MM.1S (cell line): ENCODE measurements at regions not wholly inside any gene's neighbourhood (a gene's known extent, or its start where the extent isn't known, plus 50 kb on each side); places are given as distances from the start of the nearest gene placed in this dataset.

Experiments used
- DNase-seq: peaks from one replicate; pipeline ENCODE4 v3.0.0-alpha.2; 2015
- H2AFZ ChIP-seq: fragments of 300-600 bp; sonication (generic); 2 replicates; pipeline ENCODE4 v1.6.0; 2016; ENCODE audit warnings: antibody characterized with exemption, low read length
- H3F3A ChIP-seq: fragments of 300-600 bp; sonication (generic); 2 replicates; pipeline ENCODE4 v1.6.1; 2016; ENCODE audit warnings: mild to moderate bottlenecking, antibody characterized with exemption, low read length, moderate library complexity, mixed read lengths; ENCODE audit not compliant: insufficient read depth
- H3K27ac ChIP-seq: fragments of 300-600 bp; sonication (generic); 2 replicates; pipeline ENCODE4 v1.5.1; 2016; ENCODE audit warnings: mild to moderate bottlenecking, low read length
- H3K27me3 ChIP-seq: fragments of 300-600 bp; sonication (generic); replicated peaks from 2 replicates; pipeline ENCODE4 v1.6.0; 2016; ENCODE audit warnings: low read length; ENCODE audit not compliant: insufficient read depth
- H3K36me3 ChIP-seq: fragments of 300-600 bp; sonication (generic); replicated peaks from 2 replicates; pipeline ENCODE4 v1.6.1; 2016; ENCODE audit warnings: mild to moderate bottlenecking, low read length, mixed read lengths; ENCODE audit not compliant: insufficient read depth
- H3K4me1 ChIP-seq: fragments of 300-600 bp; sonication (generic); 2 replicates; pipeline ENCODE4 v1.6.1; 2016; ENCODE audit warnings: low read length, mixed read lengths
- H3K4me2 ChIP-seq: fragments of 300-600 bp; sonication (generic); 2 replicates; pipeline ENCODE4 v1.6.0; 2016; ENCODE audit warnings: low read depth, low read length
- H3K4me3 ChIP-seq: fragments of 300-600 bp; sonication (generic); 2 replicates; pipeline ENCODE4 v1.5.1; 2016; ENCODE audit warnings: low read length, mixed read lengths
- H3K79me2 ChIP-seq: fragments of 300-600 bp; sonication (generic); 2 replicates; pipeline ENCODE4 v1.6.1; 2016; ENCODE audit warnings: mixed run types, low read length, mixed read lengths
- H3K9ac ChIP-seq: fragments of 300-600 bp; sonication (generic); 2 replicates; pipeline ENCODE4 v1.6.1; 2016; ENCODE audit warnings: low read length, mixed read lengths
- H3K9me2 ChIP-seq: fragments of 300-600 bp; sonication (generic); replicated peaks from 2 replicates; pipeline ENCODE4 v1.6.1; 2016; ENCODE audit warnings: mild to moderate bottlenecking, low read length, mixed read lengths; ENCODE audit not compliant: insufficient read depth
- H3K9me3 ChIP-seq: fragments of 300-600 bp; sonication (generic); replicated peaks from 2 replicates; pipeline ENCODE4 v1.6.1; 2016; ENCODE audit warnings: mild to moderate bottlenecking, low read length, mixed read lengths; ENCODE audit not compliant: insufficient read depth
- H4K20me1 ChIP-seq: fragments of 300-600 bp; sonication (generic); 2 replicates; pipeline ENCODE4 v1.6.1; 2016; ENCODE audit warnings: mild to moderate bottlenecking, low read length, moderate library complexity, mixed read lengths; ENCODE audit not compliant: insufficient read depth
- CTCF ChIP-seq: fragments of 300-600 bp; sonication (generic); IDR thresholded peaks from 2 replicates; pipeline ENCODE4 v1.5.1; 2016; ENCODE audit warnings: antibody characterized with exemption, low read length, mixed read lengths
- EZH2 ChIP-seq: fragments of 300-600 bp; sonication (generic); optimal IDR thresholded peaks from 2 replicates; pipeline ENCODE3; 2017; ENCODE audit warnings: low read depth, mild to moderate bottlenecking, antibody characterized with exemption, low read length, mixed read lengths
- EZH2phosphoT487 ChIP-seq: fragments of 300-600 bp; sonication (generic); IDR thresholded peaks from 2 replicates; pipeline ENCODE4 v1.6.1; 2018; ENCODE audit warnings: antibody characterized with exemption, low read length

- H4K20me1 ChIP-seq: no peaks in the 10 kb centered on the region
- H2AFZ ChIP-seq: no peak overlapping the region
- H3F3A ChIP-seq: no peaks in the 10 kb centered on the region
- no peak overlapping the region for H3K4me2 ChIP-seq
- TF ChIP-seq EZH2 (no peak), CTCF (no peak), EZH2phosphoT487 (no peak)
- no peak overlapping the region for H3K27ac ChIP-seq
- no peaks in the 10 kb centered on the region for H3K27me3 ChIP-seq
- H3K4me1 ChIP-seq: no peaks in the 10 kb centered on the region
- H3K4me3 ChIP-seq: no peak overlapping the region
- no peaks in the 10 kb centered on the region for H3K9me2 ChIP-seq
- no peaks in the 10 kb centered on the region for H3K9me3 ChIP-seq
- DNase-seq: no peak
- no peak overlapping the region for H3K9ac ChIP-seq
- H3K36me3 ChIP-seq: no peaks in the 10 kb centered on the region
- no peaks in the 10 kb centered on the region for H3K79me2 ChIP-seq
Observed at GRCh38 chr11:15591112-15591537, 476.4 kb downstream of the INSC start.

GRCh38 chr11:15594607-15595006 is 479.9 kb downstream of the INSC start:
- Histone ChIP-seq H3K4me1 (no peaks in the 10 kb centered on the region), H3K9ac (no peak overlapping the region), H3K36me3 (no peaks in the 10 kb centered on the region), H3K4me2 (no peak overlapping the region), H4K20me1 (no peaks in the 10 kb centered on the region), H3K27ac (no peak overlapping the region), H3K4me3 (no peak overlapping the region), H3K9me3 (no peaks in the 10 kb centered on the region), H3F3A (no peaks in the 10 kb centered on the region), H3K79me2 (no peaks in the 10 kb centered on the region), H3K9me2 (no peaks in the 10 kb centered on the region), H3K27me3 (no peaks in the 10 kb centered on the region), H2AFZ (no peak overlapping the region)
- DNase-seq: no peak
- no peak for TF ChIP-seq EZH2phosphoT487

- H3K36me3 ChIP-seq: no peaks in the 10 kb centered on the region
- no peak overlapping the region for H3K4me3 ChIP-seq
- H3K4me1 ChIP-seq: no peaks in the 10 kb centered on the region
- H3K9me2 ChIP-seq: no peaks in the 10 kb centered on the region
- no peaks in the 10 kb centered on the region for H4K20me1 ChIP-seq
- H3K27ac ChIP-seq: no peak overlapping the region
- no peaks in the 10 kb centered on the region for H3K9me3 ChIP-seq
- TF ChIP-seq CTCF: no peak
- TF ChIP-seq EZH2phosphoT487: no peak
- TF ChIP-seq EZH2: no peak
- H3K27me3 ChIP-seq: no peaks in the 10 kb centered on the region
- H3K9ac ChIP-seq: no peak overlapping the region
- H2AFZ ChIP-seq: no peak overlapping the region
- no peaks in the 10 kb centered on the region for H3K79me2 ChIP-seq
- DNase-seq: no peak
- no peak overlapping the region for H3K4me2 ChIP-seq
- H3F3A ChIP-seq: no peaks in the 10 kb centered on the region
Observed at GRCh38 chr11:15599376-15599775, 484.7 kb downstream of the INSC start.

GRCh38 chr11:15602047-15602446 is 487.3 kb downstream of the INSC start:
- H3K4me3 ChIP-seq: no peak overlapping the region
- no peak for DNase-seq
- no peaks in the 10 kb centered on the region for H4K20me1 ChIP-seq
- H3K9ac ChIP-seq: no peak overlapping the region
- H2AFZ ChIP-seq: no peak overlapping the region
- H3K9me2 ChIP-seq: no peaks in the 10 kb centered on the region
- no peaks in the 10 kb centered on the region for H3K27me3 ChIP-seq
- H3F3A ChIP-seq: no peaks in the 10 kb centered on the region
- no peaks in the 10 kb centered on the region for H3K79me2 ChIP-seq
- no peaks in the 10 kb centered on the region for H3K36me3 ChIP-seq
- no peak overlapping the region for H3K4me2 ChIP-seq
- H3K9me3 ChIP-seq: no peaks in the 10 kb centered on the region
- TF ChIP-seq EZH2 (no peak), EZH2phosphoT487 (no peak), CTCF (no peak)
- H3K4me1 ChIP-seq: no peaks in the 10 kb centered on the region
- H3K27ac ChIP-seq: no peak overlapping the region
